H9 (cell line): ENCODE measurements at regions not wholly inside any gene's neighbourhood (a gene's known extent, or its start where the extent isn't known, plus 50 kb on each side); places are given as distances from the start of the nearest gene placed in this dataset.

Source experiments
- DNase-seq: peaks from one replicate; pipeline ENCODE4 v3.0.0-alpha.2; 2017
- H2AFZ ChIP-seq: one replicate; pipeline ENCODE4 v1.6.1; 2013; ENCODE audit warnings: mild to moderate bottlenecking, low read length, control low read depth, moderate library complexity
- H2AK5ac ChIP-seq: 2 replicates; pipeline ENCODE4 v1.6.1; 2013; ENCODE audit warnings: low read length, control low read depth, mixed read lengths; ENCODE audit not compliant: insufficient read length
- H2BK120ac ChIP-seq: one replicate; pipeline ENCODE4 v1.6.1; 2013; ENCODE audit warnings: low read depth, mild to moderate bottlenecking, low read length, control low read depth, inconsistent platforms; ENCODE audit not compliant: poor library complexity, severe bottlenecking
- H2BK12ac ChIP-seq: 2 replicates; pipeline ENCODE4 v1.6.1; 2013; ENCODE audit warnings: low read length, control low read depth, mixed read lengths, low read depth; ENCODE audit not compliant: insufficient read length
- H2BK15ac ChIP-seq: 2 replicates; pipeline ENCODE4 v1.6.1; 2013; ENCODE audit warnings: low read depth, low read length, control low read depth
- H2BK20ac ChIP-seq: one replicate; pipeline ENCODE4 v1.6.1; 2013; ENCODE audit warnings: low read depth, mild to moderate bottlenecking, low read length, control low read depth, inconsistent platforms; ENCODE audit not compliant: poor library complexity, severe bottlenecking
- H2BK5ac ChIP-seq: 2 replicates; pipeline ENCODE4 v1.6.1; 2013; ENCODE audit warnings: low read length, control low read depth, mixed read lengths; ENCODE audit not compliant: insufficient read length
- H3K14ac ChIP-seq: 2 replicates; pipeline ENCODE4 v1.6.1; 2013; ENCODE audit warnings: low read length, control low read depth; ENCODE audit not compliant: insufficient read depth
- H3K18ac ChIP-seq: 2 replicates; pipeline ENCODE4 v1.6.1; 2013; ENCODE audit warnings: low read depth, mild to moderate bottlenecking, mixed read lengths, low read length, control low read depth; ENCODE audit not compliant: insufficient read length
- H3K23ac ChIP-seq: 2 replicates; pipeline ENCODE4 v1.6.1; 2013; ENCODE audit warnings: low read length, control low read depth, mixed read lengths, low read depth; ENCODE audit not compliant: insufficient read length
- H3K23me2 ChIP-seq: 2 replicates; pipeline ENCODE4 v1.6.1; 2013; ENCODE audit warnings: low read depth, mild to moderate bottlenecking, mixed read lengths, low read length, control low read depth; ENCODE audit not compliant: insufficient read length, poor library complexity, severe bottlenecking
- H3K27ac ChIP-seq: 2 replicates; pipeline ENCODE4 v1.5.1; 2013; ENCODE audit warnings: low read length, control low read depth, mixed read lengths, low read depth; ENCODE audit not compliant: insufficient read length
- H3K27me3 ChIP-seq: 2 replicates; pipeline ENCODE4 v1.6.1; 2013; ENCODE audit warnings: low read length, control low read depth, inconsistent platforms; ENCODE audit not compliant: insufficient read depth
- H3K4ac ChIP-seq: 2 replicates; pipeline ENCODE4 v1.6.1; 2013; ENCODE audit warnings: low read depth, mild to moderate bottlenecking, control low read depth, inconsistent platforms, low read length, moderate library complexity
- H3K4me1 ChIP-seq: 2 replicates; pipeline ENCODE4 v1.6.1; 2013; ENCODE audit warnings: low read length, control low read depth, inconsistent platforms; ENCODE audit not compliant: insufficient read depth
- H3K4me2 ChIP-seq: 2 replicates; pipeline ENCODE4 v1.6.1; 2013; ENCODE audit warnings: low read length, control low read depth, mixed read lengths; ENCODE audit not compliant: insufficient read length, insufficient read depth
- H3K56ac ChIP-seq: 2 replicates; pipeline ENCODE4 v1.6.1; 2013; ENCODE audit warnings: low read depth, mild to moderate bottlenecking, mixed read lengths, low read length, control low read depth; ENCODE audit not compliant: insufficient read length
- H3K79me1 ChIP-seq: 2 replicates; pipeline ENCODE4 v1.6.1; 2013; ENCODE audit warnings: low read depth, mild to moderate bottlenecking, moderate library complexity, low read length, control low read depth, inconsistent platforms; ENCODE audit not compliant: insufficient read depth, poor library complexity, severe bottlenecking
- H3K79me2 ChIP-seq: 2 replicates; pipeline ENCODE4 v1.6.1; 2013; ENCODE audit warnings: low read length, control low read depth, inconsistent platforms; ENCODE audit not compliant: insufficient read depth
- H3K9ac ChIP-seq: 2 replicates; pipeline ENCODE4 v1.6.1; 2013; ENCODE audit warnings: low read length, control low read depth, mixed read lengths; ENCODE audit not compliant: insufficient read length; ENCODE audit errors: extremely low read depth
- H3K9me3 ChIP-seq: one replicate; pipeline ENCODE4 v1.6.1; 2013; ENCODE audit warnings: low read depth, low read length, inconsistent platforms; ENCODE audit not compliant: control insufficient read depth
- H3T11ph ChIP-seq: one replicate; pipeline ENCODE4 v1.6.1; 2013; ENCODE audit warnings: mild to moderate bottlenecking, low read length, control low read depth, inconsistent platforms
- H4K20me1 ChIP-seq: one replicate; pipeline ENCODE4 v1.6.1; 2013; ENCODE audit not compliant: control insufficient read depth, insufficient read length, insufficient read depth
- H4K5ac ChIP-seq: 2 replicates; pipeline ENCODE4 v1.6.1; 2013; ENCODE audit warnings: low read depth, mild to moderate bottlenecking, mixed read lengths, low read length, control low read depth; ENCODE audit not compliant: insufficient read length
- H4K8ac ChIP-seq: replicated peaks from 2 replicates; pipeline ENCODE4 v1.6.1; 2013; ENCODE audit warnings: low read length, control low read depth, mixed read lengths, low read depth; ENCODE audit not compliant: insufficient read length
- H4K91ac ChIP-seq: 2 replicates; pipeline ENCODE4 v1.6.1; 2013; ENCODE audit warnings: low read depth, mild to moderate bottlenecking, moderate library complexity, mixed read lengths, low read length, control low read depth; ENCODE audit not compliant: insufficient read length
- H3K27ac Mint-ChIP-seq, 3 experiments: 2 replicates in 2 of 3; 3 replicates in 1 of 3; pipeline ENCODE4 v1.8.0; 2020 to 2021; ENCODE audit warnings: mixed read lengths in 3 of 3, mild to moderate bottlenecking in 1 of 3, moderate library complexity in 1 of 3
- H3K27me3 Mint-ChIP-seq: 2 replicates; pipeline ENCODE4 v1.8.0; 2021; ENCODE audit warnings: low read depth, mild to moderate bottlenecking, moderate library complexity, mixed read lengths
- H3K36me3 Mint-ChIP-seq, 3 experiments: 2 replicates in 2 of 3; 3 replicates in 1 of 3; pipeline ENCODE4 v1.8.0; 2020 to 2021; ENCODE audit warnings: low read depth in 3 of 3, mixed read lengths in 3 of 3; ENCODE audit not compliant: insufficient read depth in 1 of 3
- H3K4me1 Mint-ChIP-seq, 2 experiments: 2 replicates each; pipeline ENCODE4 v1.8.0; 2020; ENCODE audit warnings: mixed read lengths in 2 of 2
- H3K4me3 Mint-ChIP-seq, 2 experiments: 2 replicates in 1 of 2; 3 replicates in 1 of 2; pipeline ENCODE4 v1.8.0; 2020 to 2021; ENCODE audit warnings: mild to moderate bottlenecking in 2 of 2, mixed read lengths in 2 of 2, moderate library complexity in 1 of 2
- H3K9me3 Mint-ChIP-seq, 2 experiments: 2 replicates in 1 of 2; 3 replicates in 1 of 2; pipeline ENCODE4 v1.8.0; 2020; ENCODE audit warnings: mild to moderate bottlenecking in 2 of 2, mixed read lengths in 2 of 2, moderate library complexity in 1 of 2
- WGBS: extraction: QIAGEN DNeasy Blood & Tissue Kit; methylation state at CpG from one replicate; pipeline ENCODE4 v1.1.7; 2013; ENCODE audit warnings: missing lambda C conversion rate, low lambda C conversion rate, mixed read lengths; ENCODE audit not compliant: insufficient read length; ENCODE audit errors: extremely low coverage; 5-methylcytosine and 5-hydroxymethylcytosine counted together
- TF ChIP-seq, protein P1 (sequence below): fragments of 200-600 bp; sonication (generic); conservative IDR thresholded peaks from 3 replicates; pipeline ENCODE4 v1.8.0; 2021; ENCODE audit warnings: antibody characterized with exemption, mild to moderate bottlenecking

DNA sequence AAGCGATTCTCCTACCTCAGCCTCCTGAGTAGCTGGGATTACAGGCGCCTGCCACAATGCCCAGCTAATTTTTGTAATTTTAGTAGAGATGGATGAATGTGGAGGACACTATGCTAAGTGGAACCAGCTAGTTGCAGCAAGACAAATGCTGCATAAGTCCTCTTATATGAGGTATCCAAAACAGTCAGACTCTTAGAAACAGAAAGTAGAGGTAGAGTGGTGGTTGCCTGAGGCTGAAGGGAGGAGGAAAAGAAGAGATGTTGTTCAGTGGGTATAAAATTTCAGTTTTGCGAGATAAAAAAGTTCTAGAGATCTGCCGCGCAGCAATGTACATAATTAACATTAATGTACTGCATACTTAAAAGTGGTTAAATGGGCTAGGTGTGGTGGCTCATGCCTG is 145.3 kb upstream of the SPRED2 start:
- Histone ChIP-seq H3K23me2 (no peaks in the 10 kb centered on the region), H3K27me3 (no peaks in the 10 kb centered on the region), H3K4me2 (no peak overlapping the region), H2BK120ac (no peak overlapping the region), H3K9ac (no peak overlapping the region), H3K9me3 (no peaks in the 10 kb centered on the region), H2BK20ac (no peak overlapping the region), H3K23ac (no peak overlapping the region), H4K20me1 (no peaks in the 10 kb centered on the region), H3T11ph (no peak overlapping the region), H3K14ac (no peak overlapping the region), H2AFZ (no peak overlapping the region), H3K4me1 (peaks cover 4% of the 10 kb centered on the region; the same call in 1 of the 2 replicates), H4K8ac (no peak overlapping the region), H3K79me2 (no peaks in the 10 kb centered on the region), H3K4ac (no peak overlapping the region), H4K5ac (no peak overlapping the region), H2BK12ac (no peak overlapping the region), H3K27ac (no peak overlapping the region), H2AK5ac (no peak overlapping the region), H3K79me1 (no peaks in the 10 kb centered on the region), H2BK15ac (no peak overlapping the region), H3K56ac (no peak overlapping the region), H3K18ac (no peak overlapping the region), H4K91ac (no peak overlapping the region), H2BK5ac (no peak overlapping the region)
- no peak for DNase-seq
- peaks cover 24 to 31% of the 10 kb centered on the region in 2 experiments for H3K4me1 Mint-ChIP-seq
- WGBS, result no CpG with 5 or more reads among the region's 5 CpGs
- peaks cover 18% of the 10 kb centered on the region for H3K27me3 Mint-ChIP-seq
- H3K36me3 Mint-ChIP-seq, result peaks cover 0 to 3% (median 0%) of the 10 kb centered on the region in 3 experiments; a peak in 2 of 7 replicates
- peaks cover 0 to 3% of the 10 kb centered on the region in 2 experiments; a peak in 3 of 5 replicates for H3K9me3 Mint-ChIP-seq
- TF ChIP-seq, protein P1, sequence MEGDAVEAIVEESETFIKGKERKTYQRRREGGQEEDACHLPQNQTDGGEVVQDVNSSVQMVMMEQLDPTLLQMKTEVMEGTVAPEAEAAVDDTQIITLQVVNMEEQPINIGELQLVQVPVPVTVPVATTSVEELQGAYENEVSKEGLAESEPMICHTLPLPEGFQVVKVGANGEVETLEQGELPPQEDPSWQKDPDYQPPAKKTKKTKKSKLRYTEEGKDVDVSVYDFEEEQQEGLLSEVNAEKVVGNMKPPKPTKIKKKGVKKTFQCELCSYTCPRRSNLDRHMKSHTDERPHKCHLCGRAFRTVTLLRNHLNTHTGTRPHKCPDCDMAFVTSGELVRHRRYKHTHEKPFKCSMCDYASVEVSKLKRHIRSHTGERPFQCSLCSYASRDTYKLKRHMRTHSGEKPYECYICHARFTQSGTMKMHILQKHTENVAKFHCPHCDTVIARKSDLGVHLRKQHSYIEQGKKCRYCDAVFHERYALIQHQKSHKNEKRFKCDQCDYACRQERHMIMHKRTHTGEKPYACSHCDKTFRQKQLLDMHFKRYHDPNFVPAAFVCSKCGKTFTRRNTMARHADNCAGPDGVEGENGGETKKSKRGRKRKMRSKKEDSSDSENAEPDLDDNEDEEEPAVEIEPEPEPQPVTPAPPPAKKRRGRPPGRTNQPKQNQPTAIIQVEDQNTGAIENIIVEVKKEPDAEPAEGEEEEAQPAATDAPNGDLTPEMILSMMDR, result no peak
- no peak overlapping the region for H3K4me3 Mint-ChIP-seq
- H3K27ac Mint-ChIP-seq, result no peak overlapping the region
